Astrocyte of the cerebellum (primary cell): ENCODE measurements at regions not wholly inside any gene's neighbourhood (a gene's known extent, or its start where the extent isn't known, plus 50 kb on each side); places are given as distances from the start of the nearest gene placed in this dataset.
A peak's percentile ranks its signal among the peaks of the same experiment; 100 is the strongest.
"Not testable (repeated sequence)": the region's sequence is repeated elsewhere in the genome, so short reads cannot be mapped to it uniquely, and the experiment has no call there.

ENCODE experiments used
- DNase-seq: peaks from one replicate; pipeline ENCODE4 v3.0.0-alpha.2; 2011; ENCODE audit warnings: low read depth
- H3K4me3 ChIP-seq: 2 replicates; pipeline ENCODE4 v1.5.1; 2011; ENCODE audit warnings: mild to moderate bottlenecking, low read depth, low read length, moderate library complexity
- CTCF ChIP-seq: IDR thresholded peaks from 2 replicates; pipeline ENCODE4 v1.5.1; 2012; ENCODE audit warnings: low read length, low read depth, moderate library complexity, mild to moderate bottlenecking; ENCODE audit errors: missing control alignments
- in situ Hi-C: cut with HindIII; loops from 2 replicates; pipeline ENCODE4 v1.10.0; 2017; ENCODE audit warnings: low sequenced_read_pairs

DNA sequence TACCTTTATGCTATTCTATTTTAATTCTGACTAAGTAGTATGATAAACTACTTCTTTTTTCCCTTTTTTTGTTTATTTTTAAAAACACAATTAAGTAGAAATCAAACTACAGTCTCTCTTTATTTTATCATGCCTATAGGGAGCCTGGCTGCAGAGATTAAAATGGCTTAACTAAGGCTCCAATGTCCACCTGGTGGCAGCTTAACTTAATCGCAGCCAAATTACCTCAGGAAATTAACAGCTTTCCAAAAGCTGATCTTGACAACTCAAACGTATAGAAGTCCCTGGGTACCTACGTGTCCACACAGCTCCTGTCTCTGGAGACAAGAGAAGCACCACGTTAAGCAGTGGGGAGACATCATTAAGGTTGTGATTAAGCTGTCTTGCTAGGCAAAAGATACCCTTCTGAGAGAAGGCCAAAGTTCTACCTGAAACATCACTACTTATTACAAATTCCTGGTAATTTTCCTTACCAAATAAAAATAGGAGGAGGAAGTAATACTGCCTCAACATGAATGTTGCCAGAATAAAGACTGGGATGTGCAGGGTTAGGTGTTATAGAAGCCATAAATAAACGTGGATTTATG lies 63.2 kb upstream of the SNX19 start:
- in situ Hi-C loops = no loop called here
- DNase-seq = peak; percentile 11
- no peak overlapping the region for H3K4me3 ChIP-seq
- TF ChIP-seq CTCF = peak; percentile 72

- DNase-seq = no peak
- in situ Hi-C loops = no loop called here
- TF ChIP-seq CTCF = no peak
- H3K4me3 ChIP-seq = no peak overlapping the region
Measured at GRCh38 chr11:130980071-130980862, 64.0 kb upstream of the SNX19 start.

GRCh38 chr11:130984241-130984640 lies 68.0 kb upstream of the SNX19 start:
- DNase-seq, in situ Hi-C loops, H3K4me3 ChIP-seq: not testable (repeated sequence)

DNA sequence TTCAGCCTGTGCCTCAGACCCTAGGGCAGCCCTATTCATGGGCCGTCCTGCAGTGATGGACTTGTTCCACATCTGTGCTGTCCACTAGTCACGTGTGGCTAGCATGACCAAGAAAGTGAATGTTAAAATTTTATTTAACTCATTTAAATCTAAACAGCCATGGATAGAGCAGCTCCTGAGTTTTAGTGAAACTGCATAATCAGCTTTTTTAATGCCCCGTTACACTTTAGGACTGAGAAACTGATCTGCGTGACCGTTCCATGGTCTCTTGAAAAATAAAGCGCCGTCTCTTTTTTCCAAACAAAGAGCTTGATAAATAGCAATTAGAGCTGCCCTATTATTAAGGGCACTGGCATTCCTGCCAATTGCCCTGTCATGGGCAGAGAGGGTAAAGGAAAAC lies 76.5 kb upstream of the SNX19 start:
- in situ Hi-C loops = no loop called here
- no peak overlapping the region for H3K4me3 ChIP-seq
- TF ChIP-seq CTCF = no peak
- no peak for DNase-seq

- in situ Hi-C loops = no loop called here
- no peak overlapping the region for H3K4me3 ChIP-seq
- no peak for DNase-seq
- no peak for TF ChIP-seq CTCF
Measured at GRCh38 chr11:130994043-130994442, 77.8 kb upstream of the SNX19 start.

DNA sequence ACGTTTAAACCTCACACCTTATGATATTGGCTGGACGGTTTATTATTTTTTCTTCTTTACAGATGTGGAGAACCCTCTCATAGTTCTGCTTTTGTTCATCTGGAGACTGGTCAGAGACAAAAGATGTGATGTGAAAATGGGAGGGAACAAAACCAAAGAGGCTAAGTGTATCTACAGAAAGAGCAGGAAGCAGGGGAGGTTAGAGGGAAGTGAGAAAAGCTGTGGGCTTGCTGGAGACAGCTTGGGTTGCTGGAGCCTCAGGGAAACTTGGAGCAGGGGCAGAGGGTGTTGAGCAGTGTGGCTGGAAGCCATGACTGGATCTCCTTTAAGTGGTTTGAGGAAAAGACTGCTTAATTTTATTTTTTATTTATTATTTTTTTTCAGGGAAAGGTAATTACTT lies 79.0 kb upstream of the SNX19 start:
- in situ Hi-C loops = no loop called here
- DNase-seq = no peak
- H3K4me3 ChIP-seq = no peak overlapping the region
- TF ChIP-seq CTCF = no peak

- in situ Hi-C loops = no loop called here
- DNase-seq = no peak
- TF ChIP-seq CTCF = no peak
Measured at GRCh38 chr11:130997278-130997677, 81.0 kb upstream of the SNX19 start.

More at GRCh38 chr11:130997278-130997677, 81.0 kb upstream of the SNX19 start:
- H3K4me3 ChIP-seq = no peak overlapping the region
